A673 (cell line): ENCODE measurements at regions not wholly inside any gene's neighbourhood (a gene's known extent, or its start where the extent isn't known, plus 50 kb on each side); places are given as distances from the start of the nearest gene placed in this dataset.

Experiments used
- EZH2 ChIP-seq: fragments of 200-600 bp; sonication (generic); IDR thresholded peaks from 2 replicates; pipeline ENCODE4 v1.6.1; 2017; ENCODE audit warnings: borderline replicate concordance, low read depth, mild to moderate bottlenecking, mixed read lengths, antibody characterized with exemption, low read length; ENCODE audit not compliant: poor library complexity, severe bottlenecking
- TF ChIP-seq, protein P1 (sequence below): fragments of 300-800, 200-600 bp; sonication (generic); conservative IDR thresholded peaks from 2 replicates; pipeline ENCODE4 v1.5.1; 2017; ENCODE audit warnings: low read depth, mild to moderate bottlenecking, antibody characterized with exemption, low read length, moderate library complexity, mixed read lengths

DNA sequence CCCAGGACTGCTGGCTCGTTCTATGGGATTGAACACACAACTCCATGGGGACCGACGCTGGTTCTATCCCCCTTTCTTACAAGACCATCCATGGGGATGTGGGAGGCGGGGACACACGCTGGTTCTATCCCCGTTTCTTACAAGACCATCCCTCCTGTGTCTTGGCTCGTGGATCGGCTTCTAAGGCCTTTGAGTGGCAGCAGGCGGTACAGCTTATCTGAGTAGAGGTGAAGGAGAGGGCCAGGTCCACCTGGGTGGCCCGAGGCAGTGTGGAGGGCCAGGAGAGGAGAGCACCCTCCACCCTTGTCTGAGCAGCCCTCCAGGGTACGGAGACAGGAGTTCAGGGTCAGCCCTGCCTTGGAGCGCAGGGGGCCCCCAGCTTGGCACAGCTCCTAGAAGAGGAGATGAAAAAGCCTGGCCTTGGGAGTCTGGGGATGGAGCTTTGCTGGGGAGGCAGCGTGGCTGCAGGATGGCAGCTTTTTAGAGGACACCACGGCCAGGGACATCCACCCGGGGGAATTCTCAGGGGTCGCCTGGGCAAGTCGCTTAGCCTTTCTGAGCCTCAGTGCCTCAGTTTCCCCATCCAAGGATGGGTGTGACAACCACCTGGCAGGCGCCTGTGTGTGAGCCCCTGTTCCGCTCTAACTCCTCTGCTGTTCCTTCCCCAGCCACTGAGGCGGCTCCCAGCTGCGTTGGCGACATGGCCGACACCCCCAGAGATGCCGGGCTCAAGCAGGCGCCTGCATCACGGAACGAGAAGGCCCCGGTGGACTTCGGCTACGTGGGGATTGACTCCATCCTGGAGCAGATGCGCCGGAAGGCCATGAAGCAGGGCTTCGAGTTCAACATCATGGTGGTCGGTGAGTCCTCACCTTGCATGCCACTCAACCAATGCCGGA, 341.0 kb downstream of the SEC14L1 start:
- TF ChIP-seq, protein P1, sequence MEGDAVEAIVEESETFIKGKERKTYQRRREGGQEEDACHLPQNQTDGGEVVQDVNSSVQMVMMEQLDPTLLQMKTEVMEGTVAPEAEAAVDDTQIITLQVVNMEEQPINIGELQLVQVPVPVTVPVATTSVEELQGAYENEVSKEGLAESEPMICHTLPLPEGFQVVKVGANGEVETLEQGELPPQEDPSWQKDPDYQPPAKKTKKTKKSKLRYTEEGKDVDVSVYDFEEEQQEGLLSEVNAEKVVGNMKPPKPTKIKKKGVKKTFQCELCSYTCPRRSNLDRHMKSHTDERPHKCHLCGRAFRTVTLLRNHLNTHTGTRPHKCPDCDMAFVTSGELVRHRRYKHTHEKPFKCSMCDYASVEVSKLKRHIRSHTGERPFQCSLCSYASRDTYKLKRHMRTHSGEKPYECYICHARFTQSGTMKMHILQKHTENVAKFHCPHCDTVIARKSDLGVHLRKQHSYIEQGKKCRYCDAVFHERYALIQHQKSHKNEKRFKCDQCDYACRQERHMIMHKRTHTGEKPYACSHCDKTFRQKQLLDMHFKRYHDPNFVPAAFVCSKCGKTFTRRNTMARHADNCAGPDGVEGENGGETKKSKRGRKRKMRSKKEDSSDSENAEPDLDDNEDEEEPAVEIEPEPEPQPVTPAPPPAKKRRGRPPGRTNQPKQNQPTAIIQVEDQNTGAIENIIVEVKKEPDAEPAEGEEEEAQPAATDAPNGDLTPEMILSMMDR = no peak
- TF ChIP-seq EZH2 = no peak
